ENCODE measurements at regions not wholly inside any gene's neighbourhood (a gene's known extent, or its start where the extent isn't known, plus 50 kb on each side); places are given as distances from the start of the nearest gene placed in this dataset.
"Not testable (repeated sequence)": the region's sequence is repeated elsewhere in the genome, so short reads cannot be mapped to it uniquely, and the experiment has no call there.

DNA sequence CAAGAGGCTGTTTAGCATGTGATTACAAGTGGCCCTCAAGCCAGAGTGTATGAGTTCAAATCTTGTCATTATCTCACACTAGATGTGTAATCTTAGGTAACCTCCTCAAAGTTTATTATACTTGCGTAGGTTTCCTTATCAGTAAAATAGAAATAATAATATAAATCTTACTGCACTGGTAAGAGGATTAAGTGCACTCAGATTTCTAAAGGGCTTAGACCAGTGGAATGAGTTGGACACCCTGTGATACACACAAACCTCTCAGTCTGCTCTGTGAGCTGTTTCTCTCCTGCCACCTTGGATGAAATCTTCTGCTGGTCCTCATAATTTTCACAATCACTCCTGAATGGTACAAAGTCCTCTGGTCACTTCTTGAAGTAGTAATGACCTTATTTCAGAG lies 145.4 kb upstream of the ZNF516 start:
- no peak for DNase-seq (ENCODE audit: low read depth)

DNA sequence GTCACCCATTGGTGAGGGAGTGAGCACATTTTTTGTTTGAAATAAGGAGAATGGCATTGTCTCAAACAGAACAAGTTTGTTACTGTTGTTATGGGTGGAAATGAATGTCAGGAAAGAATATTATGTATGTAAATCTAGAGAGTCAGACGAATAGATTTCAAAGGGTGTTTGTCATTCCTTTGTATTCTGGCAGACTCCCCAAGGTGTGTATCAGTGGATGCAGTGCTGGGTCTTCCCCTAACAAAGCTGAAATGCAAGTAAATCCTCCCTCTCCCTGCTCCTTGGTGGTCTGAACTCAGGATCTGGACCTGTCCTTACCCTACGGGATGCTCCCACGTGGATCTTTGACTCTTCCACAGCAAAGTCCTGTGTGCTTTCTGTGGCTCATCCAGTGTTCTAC lies 139.5 kb upstream of the ZNF516 start:
- DNase-seq (ENCODE audit: low read depth) = no peak

DNA sequence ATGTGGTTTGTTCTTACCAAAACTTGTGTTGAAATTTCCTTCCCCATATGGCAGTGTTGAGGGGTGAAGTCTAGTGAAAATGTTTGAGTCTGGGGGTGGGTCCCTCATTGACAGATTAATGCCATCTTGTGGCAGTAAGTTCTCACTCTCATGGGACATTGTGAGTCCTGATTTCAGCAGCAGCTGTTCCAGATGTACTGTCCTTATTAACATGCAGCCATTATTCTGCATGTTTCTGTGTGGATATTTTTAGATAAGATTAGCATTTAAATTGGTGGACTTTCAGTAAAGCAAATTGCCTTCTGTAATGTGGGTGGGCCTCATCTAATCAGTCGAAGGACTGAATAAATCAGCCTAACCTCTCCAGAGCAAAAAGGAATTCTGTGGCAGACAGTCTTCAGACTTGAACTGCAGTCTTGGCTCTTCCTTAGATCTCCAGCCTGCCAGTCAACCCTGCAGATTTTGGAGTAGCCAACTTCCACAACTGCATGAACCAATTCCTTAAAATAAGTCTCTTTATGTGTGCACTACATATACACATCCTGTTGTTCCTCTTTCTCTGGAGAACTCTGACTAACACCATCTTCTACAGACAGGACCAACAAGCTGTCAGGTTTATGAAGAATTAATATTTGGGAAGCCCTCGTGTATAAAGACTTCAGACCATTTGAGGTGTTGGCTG lies 138.7 kb upstream of the ZNF516 start:
- no peak for DNase-seq (ENCODE audit: low read depth)

DNA sequence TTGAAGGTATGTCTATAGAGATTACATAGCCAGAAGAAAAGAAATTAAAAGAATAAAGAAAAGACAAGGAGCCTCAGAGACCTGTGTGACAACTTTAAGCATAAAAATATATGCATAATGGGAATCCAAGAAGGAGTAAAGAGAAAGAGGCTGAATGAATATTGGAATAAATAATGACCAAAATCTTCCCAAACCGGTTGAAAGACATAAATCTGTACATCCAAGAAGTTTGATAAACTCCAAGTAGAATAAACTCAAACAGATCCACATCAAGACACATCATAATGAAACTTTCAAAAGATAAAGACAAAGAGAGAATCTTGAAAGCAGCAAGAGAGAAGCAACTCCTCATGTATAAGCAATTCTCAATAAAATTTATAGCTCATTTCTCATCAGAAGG lies 132.4 kb upstream of the ZNF516 start:
- no peak for DNase-seq (ENCODE audit: low read depth)

- DNase-seq (ENCODE audit: low read depth) = no peak
Measured at GRCh38 chr18:76626991-76627390, 131.9 kb upstream of the ZNF516 start.

DNA sequence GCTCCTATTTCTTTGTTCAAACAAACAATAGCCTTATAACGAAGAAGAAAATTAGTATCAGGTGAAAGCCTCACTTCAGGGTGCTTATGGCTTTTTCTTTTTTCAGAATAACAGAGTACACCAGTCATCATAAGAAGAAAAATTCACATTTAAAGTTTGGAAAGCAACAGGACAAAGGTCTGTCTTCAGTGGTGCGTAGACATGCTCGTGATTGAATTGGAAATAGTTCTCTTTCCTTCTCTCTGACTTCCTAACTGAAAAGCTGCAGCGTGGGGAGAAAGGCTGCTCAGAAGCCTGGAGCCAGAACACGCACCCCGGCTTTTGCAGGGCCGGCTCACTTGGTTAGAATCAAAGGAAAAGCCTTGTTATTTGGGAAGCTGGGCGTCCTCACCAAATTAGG lies 127.6 kb upstream of the ZNF516 start:
- no peak for DNase-seq (ENCODE audit: low read depth)

- no peak for DNase-seq (ENCODE audit: low read depth)
Measured at GRCh38 chr18:76621782-76622495, 126.9 kb upstream of the ZNF516 start.

- DNase-seq (ENCODE audit: low read depth) = no peak
Measured at GRCh38 chr18:76621226-76621625, 126.2 kb upstream of the ZNF516 start.

- DNase-seq (ENCODE audit: low read depth) = no peak
Measured at GRCh38 chr18:76620321-76621170, 125.5 kb upstream of the ZNF516 start.

- no peak for DNase-seq (ENCODE audit: low read depth)
Measured at GRCh38 chr18:76619621-76620315, 124.7 kb upstream of the ZNF516 start.

DNA sequence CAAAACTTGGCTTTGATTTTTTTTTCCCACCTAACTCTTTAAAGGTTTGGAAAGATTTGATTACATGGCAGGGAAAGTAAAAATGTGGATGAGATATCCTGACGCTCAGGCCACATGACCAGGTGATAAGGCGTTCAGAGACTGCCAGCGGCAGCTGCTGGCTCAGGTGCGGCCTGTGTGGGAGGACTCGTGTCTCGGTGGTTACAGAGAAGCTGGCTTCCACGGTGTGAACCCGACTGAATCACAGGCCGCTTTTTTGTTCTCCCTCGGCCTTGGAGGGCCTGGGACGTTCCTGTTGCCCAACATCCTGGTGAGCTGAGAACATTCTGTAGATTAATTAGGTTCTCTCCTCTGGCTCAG lies 124.2 kb upstream of the ZNF516 start:
- no peak for DNase-seq (ENCODE audit: low read depth)

DNA sequence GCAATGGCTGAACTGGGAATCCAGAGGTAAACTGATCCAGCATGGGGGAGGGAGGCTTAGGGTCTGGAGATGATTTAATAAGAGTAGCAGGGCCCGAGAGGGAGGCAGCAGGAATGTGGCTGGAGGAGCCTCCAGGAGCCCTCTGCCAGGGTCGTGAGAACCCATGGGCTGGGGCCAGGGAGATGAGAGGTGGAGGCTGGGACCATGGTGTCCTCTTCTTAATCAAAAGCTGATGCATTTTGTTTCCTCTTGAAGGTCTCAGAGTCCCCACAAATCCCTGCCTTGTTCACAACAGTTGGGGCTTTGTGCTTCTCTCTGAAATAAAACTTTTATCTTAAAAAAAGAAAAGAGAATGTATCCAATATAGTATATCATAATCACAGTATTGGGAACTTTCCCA lies 123.7 kb upstream of the ZNF516 start:
- no peak for DNase-seq (ENCODE audit: low read depth)

DNA sequence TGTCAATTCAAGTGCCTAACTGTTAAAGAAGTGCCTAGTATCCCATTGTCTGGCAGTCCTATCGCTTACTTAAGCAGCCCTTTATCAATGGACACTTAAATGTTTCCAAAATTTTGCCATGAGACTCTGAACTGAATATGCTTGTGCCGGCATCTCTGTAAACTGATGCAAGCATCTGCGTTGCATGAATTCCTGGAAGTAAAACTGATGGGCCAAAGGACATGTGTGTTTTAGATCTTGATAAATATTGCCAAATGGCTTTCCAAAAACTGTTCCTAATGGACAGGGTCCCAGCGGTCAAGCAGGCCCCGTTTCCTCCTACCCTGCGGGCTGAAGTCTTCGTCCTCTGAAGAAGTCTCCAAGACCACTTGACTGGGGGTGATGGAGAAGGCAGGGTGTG lies 121.3 kb upstream of the ZNF516 start:
- DNase-seq (ENCODE audit: low read depth) = no peak

DNA sequence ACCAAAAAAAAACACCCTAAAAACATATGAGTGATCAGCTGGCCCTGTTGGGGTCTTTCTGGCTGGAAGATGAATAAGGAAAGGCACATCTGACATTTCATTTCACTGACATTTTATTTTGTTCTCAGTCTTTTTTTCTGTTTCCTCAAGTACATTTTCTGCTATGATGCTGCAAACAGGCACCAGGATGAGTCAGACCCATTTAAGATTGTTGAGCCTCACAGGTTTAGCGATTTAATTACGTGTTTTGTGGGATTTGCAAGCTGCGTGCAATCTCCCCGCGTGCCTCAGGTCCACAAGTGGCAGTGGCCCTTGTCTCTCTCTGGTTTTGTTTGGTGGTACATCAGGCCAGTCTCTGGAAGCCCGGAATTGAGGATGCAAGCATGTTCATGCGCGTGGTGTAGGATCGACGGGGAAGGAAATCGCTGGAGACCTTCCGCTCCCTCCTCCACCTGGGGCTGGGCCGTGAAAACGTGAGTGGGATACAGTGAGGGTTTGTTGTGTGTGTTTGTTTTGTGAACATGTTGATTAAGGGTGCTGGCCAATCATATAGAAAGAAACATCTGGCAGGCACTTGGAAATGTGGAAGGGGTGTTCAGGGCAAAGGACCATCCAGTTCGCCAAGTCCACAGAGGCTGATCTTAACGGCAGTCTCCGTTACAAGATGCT lies 120.2 kb upstream of the ZNF516 start:
- no peak for DNase-seq (ENCODE audit: low read depth)

DNA sequence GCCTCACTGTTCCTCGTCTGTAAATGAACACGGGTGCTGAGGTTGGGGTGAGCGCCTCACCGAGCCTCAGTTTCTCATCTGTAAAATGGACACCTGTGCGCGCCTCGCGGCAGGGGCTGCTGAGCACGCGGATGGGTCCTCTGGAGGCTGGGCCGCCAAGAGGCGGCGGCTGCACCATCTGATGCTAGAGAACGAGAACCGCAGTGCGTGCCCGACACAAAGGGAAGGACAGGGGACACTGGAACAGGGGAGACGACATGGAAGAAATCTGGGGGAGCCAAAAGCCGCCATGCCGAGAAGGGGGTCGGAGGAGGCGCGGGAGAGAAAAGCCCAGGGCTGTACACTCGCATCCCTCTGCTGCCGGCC lies 118.7 kb upstream of the ZNF516 start:
- no peak for DNase-seq (ENCODE audit: low read depth)

- no peak for DNase-seq (ENCODE audit: low read depth)
Measured at GRCh38 chr18:76613053-76613754, 118.2 kb upstream of the ZNF516 start.

- not testable (repeated sequence) for DNase-seq (ENCODE audit: low read depth)
Measured at GRCh38 chr18:76611750-76612045, 116.7 kb upstream of the ZNF516 start.

DNA sequence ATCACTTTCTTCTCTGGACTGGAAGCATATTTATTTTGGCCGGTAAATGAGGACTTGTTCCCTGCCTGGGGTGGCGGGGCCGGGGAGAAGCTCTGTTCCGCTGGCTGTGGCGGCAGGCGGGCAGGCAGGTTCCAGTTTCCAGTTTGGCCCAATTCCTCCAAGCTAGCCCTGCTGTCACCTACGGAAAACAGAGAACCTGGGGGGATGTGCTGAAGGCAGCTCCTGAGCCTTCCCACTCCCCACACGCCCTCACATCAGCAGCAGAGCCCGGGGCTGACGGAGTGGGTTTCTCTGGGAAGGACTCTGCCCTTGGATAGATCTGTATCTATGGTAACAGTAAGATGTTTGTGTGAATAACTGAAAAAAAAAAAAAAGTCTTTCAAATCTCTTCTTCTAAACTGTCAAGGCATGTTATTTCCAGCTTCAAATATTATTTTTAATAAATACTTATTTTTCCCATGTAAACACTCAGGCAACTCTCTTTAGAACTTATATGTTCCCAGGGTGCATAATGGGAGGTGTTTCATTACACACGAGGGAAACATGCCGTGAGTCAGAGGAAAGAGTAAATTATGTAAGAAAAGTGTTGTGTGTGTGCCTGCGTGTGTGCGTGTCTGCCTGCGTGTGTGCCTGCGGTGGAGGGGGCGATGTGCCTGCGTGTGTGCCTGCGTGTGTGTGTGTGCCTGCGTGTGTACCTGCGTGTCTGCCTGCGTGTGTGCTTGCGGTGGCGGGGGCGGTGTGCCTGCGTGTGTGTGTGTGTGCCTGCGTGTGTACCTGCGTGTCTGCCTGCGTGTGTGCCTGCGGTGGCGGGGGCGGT lies 116.1 kb upstream of the ZNF516 start:
- DNase-seq (ENCODE audit: low read depth) = no peak

DNA sequence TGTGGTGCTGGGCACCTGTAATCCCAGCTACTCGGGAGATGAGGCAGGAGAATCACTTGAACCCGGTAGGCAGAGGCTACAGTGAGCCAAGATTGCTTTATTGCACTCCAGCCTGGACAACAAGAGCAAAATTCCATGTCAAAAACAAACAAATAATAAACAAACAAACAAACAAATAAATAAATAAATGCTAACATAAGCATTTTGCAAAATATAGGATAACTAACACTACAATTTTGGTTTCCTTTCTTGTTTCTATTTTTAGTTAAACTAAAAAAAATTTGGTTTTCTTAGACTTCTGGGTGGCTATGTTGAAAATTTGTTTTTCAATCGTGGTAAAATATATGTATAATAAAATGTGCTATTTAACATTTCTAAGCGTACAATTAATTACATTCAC lies 115.0 kb upstream of the ZNF516 start:
- DNase-seq (ENCODE audit: low read depth) = no peak

DNA sequence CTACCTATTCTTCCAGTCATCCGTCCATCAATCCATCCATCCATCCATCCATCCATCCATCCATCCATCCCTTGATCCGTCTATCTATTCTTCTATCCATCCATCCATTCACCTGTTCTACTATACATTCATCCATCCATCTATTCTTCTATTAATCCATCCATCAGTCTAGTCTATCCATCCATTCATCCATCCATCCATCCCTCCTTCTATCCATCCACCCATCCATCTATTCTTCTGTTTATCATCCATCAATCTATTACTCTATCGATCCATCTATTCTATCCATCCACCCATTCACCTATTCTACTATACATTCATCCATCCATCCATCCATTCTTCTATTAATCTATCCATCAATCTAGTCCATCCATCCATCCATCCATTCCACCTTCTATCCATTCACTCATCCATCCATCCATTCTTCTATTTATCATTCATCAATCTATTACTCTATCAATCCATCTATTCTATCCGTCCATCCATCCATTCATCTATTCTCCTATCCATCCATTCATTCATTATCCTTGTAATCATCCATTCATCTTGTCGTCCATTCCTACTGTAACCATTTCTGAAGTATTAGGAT lies 110.4 kb upstream of the ZNF516 start:
- DNase-seq (ENCODE audit: low read depth) = no peak

DNA sequence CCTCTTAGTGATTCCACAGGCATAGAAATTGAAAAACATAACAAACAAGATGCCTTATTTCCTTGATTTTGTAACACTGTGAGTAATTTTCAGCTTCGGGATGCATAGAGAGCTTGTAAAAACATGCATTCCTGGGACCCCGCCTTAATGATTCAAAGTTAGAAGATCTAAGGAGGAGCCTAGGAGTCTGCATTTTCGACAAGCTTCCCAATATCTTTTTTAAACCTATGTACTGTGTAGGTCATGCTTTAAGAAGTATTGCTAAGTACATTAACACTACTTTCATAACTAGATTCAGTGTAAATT lies 109.8 kb upstream of the ZNF516 start:
- no peak for DNase-seq (ENCODE audit: low read depth)
